HEK293 (cell line): ENCODE measurements at regions not wholly inside any gene's neighbourhood (a gene's known extent, or its start where the extent isn't known, plus 50 kb on each side); places are given as distances from the start of the nearest gene placed in this dataset.

ENCODE experiments used
- CTCF ChIA-PET: fragments of 350-600 bp; formaldehyde crosslinking; extraction: SDS; loops from one replicate; lab custom pipeline; 2021; ENCODE audit warnings: antibody characterized with exemption; lab: Yijun Ruan, JAX
- POLR2A ChIA-PET: fragments of 300-600 bp; formaldehyde crosslinking; extraction: SDS; loops from one replicate; lab custom pipeline; 2020; ENCODE audit warnings: antibody characterized with exemption, inconsistent platforms; lab: Yijun Ruan, JAX
- H3K27ac ChIP-seq: fragments of 200-500 bp; sonication (Bioruptor generic); 2 replicates; pipeline ENCODE4 v1.5.1; 2014; ENCODE audit warnings: low read depth, low read length, control low read depth, inconsistent platforms; ENCODE audit errors: extremely low read depth
- H3K36me3 ChIP-seq, 2 experiments: fragments of 200-500 bp in 1 of 2; sonication (Bioruptor generic) in 1 of 2; 1 replicate in 1 of 2; 2 replicates in 1 of 2; pipeline ENCODE4 v1.5.1; 2014 to 2017; ENCODE audit warnings: inconsistent platforms in 2 of 2, low read length in 2 of 2; ENCODE audit not compliant: control insufficient read depth in 2 of 2, insufficient read depth in 1 of 2
- H3K4me1 ChIP-seq: fragments of 200-500 bp; sonication (Bioruptor generic); 2 replicates; pipeline ENCODE4 v1.5.1; 2014; ENCODE audit warnings: mild to moderate bottlenecking, low read length, inconsistent platforms; ENCODE audit not compliant: control insufficient read depth, insufficient read depth
- H3K4me3 ChIP-seq: 2 replicates; pipeline ENCODE4 v1.5.1; 2011; ENCODE audit warnings: low read depth, mild to moderate bottlenecking, control low read depth, low read length, moderate library complexity
- H3K9me3 ChIP-seq: fragments of 200-500 bp; sonication (Bioruptor generic); 2 replicates; pipeline ENCODE4 v1.5.1; 2014; ENCODE audit warnings: low read depth, low read length, inconsistent platforms; ENCODE audit not compliant: control insufficient read depth, insufficient read depth
- FEZF1 ChIP-seq: fragments of 450-650 bp; formaldehyde crosslinking; IDR thresholded peaks from 2 replicates; pipeline ENCODE4 v1.5.1; 2016; ENCODE audit warnings: missing biosample characterization, missing genetic modification characterization
- GLI2 ChIP-seq: fragments of 450-650 bp; formaldehyde crosslinking; IDR thresholded peaks from 2 replicates; pipeline ENCODE4; 2017; ENCODE audit warnings: missing biosample characterization, missing genetic modification characterization, low read depth, borderline replicate concordance
- MYNN ChIP-seq: fragments of 450-650 bp; formaldehyde crosslinking; IDR thresholded peaks from 2 replicates; pipeline ENCODE4 v1.5.1; 2016; ENCODE audit warnings: missing biosample characterization, missing genetic modification characterization, borderline replicate concordance
- SALL2 ChIP-seq: fragments of 450-650 bp; formaldehyde crosslinking; IDR thresholded peaks from 2 replicates; pipeline ENCODE4 v1.5.0; 2017; ENCODE audit warnings: missing biosample characterization, mild to moderate bottlenecking, missing genetic modification characterization, borderline replicate concordance
- SCRT1 ChIP-seq: fragments of 450-650 bp; formaldehyde crosslinking; IDR thresholded peaks from 2 replicates; pipeline ENCODE4 v1.5.1; 2016; ENCODE audit warnings: missing biosample characterization, missing genetic modification characterization, borderline replicate concordance
- ZNF112 ChIP-seq: fragments of 450-650 bp; formaldehyde crosslinking; IDR thresholded peaks from 2 replicates; pipeline ENCODE4 v1.5.0; 2017; ENCODE audit warnings: missing biosample characterization, missing genetic modification characterization
- ZNF157 ChIP-seq: fragments of 450-650 bp; formaldehyde crosslinking; IDR thresholded peaks from 2 replicates; pipeline ENCODE4 v1.5.1; 2016; ENCODE audit warnings: missing biosample characterization, missing genetic modification characterization
- ZNF214 ChIP-seq: fragments of 450-650 bp; formaldehyde crosslinking; IDR thresholded peaks from 2 replicates; pipeline ENCODE4 v1.5.1; 2017; ENCODE audit warnings: missing biosample characterization, mild to moderate bottlenecking, missing genetic modification characterization, borderline replicate concordance
- ZNF292 ChIP-seq: fragments of 450-650 bp; formaldehyde crosslinking; IDR thresholded peaks from 2 replicates; pipeline ENCODE4 v1.5.1; 2016; ENCODE audit warnings: low read depth, missing biosample characterization, missing genetic modification characterization, borderline replicate concordance
- ZNF335 ChIP-seq: fragments of 450-650 bp; formaldehyde crosslinking; conservative IDR thresholded peaks from 2 replicates; pipeline ENCODE4 v1.5.1; 2016; ENCODE audit warnings: missing biosample characterization, missing genetic modification characterization
- ZNF350 ChIP-seq: fragments of 450-650 bp; formaldehyde crosslinking; IDR thresholded peaks from 2 replicates; pipeline ENCODE4 v1.5.0; 2017; ENCODE audit warnings: missing biosample characterization, mild to moderate bottlenecking, missing genetic modification characterization
- ZNF548 ChIP-seq: fragments of 450-650 bp; formaldehyde crosslinking; IDR thresholded peaks from 2 replicates; pipeline ENCODE4 v1.5.1; 2016; ENCODE audit warnings: missing biosample characterization, missing genetic modification characterization
- ZNF549 ChIP-seq: fragments of 450-650 bp; IDR thresholded peaks from 2 replicates; pipeline ENCODE4 v1.5.1; 2018; ENCODE audit warnings: missing biosample characterization, missing genetic modification characterization, mild to moderate bottlenecking, inconsistent platforms, moderate library complexity
- ZNF558 ChIP-seq: fragments of 450-650 bp; formaldehyde crosslinking; IDR thresholded peaks from 2 replicates; pipeline ENCODE4 v1.5.1; 2016; ENCODE audit warnings: missing biosample characterization, missing genetic modification characterization
- ZNF561 ChIP-seq: fragments of 450-650 bp; IDR thresholded peaks from 2 replicates; pipeline ENCODE4 v1.5.1; 2018; ENCODE audit warnings: missing biosample characterization, missing genetic modification characterization, borderline replicate concordance
- ZNF626 ChIP-seq: fragments of 450-650 bp; sonication (Bioruptor Pico); formaldehyde crosslinking; IDR thresholded peaks from 2 replicates; pipeline ENCODE4 v1.5.1; 2018; ENCODE audit warnings: missing biosample characterization, missing genetic modification characterization, inconsistent platforms
- ZNF660 ChIP-seq: fragments of 450-650 bp; IDR thresholded peaks from 2 replicates; pipeline ENCODE4 v1.5.1; 2018; ENCODE audit warnings: missing biosample characterization, mild to moderate bottlenecking, missing genetic modification characterization
- ZNF692 ChIP-seq: fragments of 450-650 bp; formaldehyde crosslinking; IDR thresholded peaks from 2 replicates; pipeline ENCODE4 v1.5.1; 2016; ENCODE audit warnings: missing biosample characterization, missing genetic modification characterization
- ZNF776 ChIP-seq: fragments of 450-650 bp; formaldehyde crosslinking; IDR thresholded peaks from 2 replicates; pipeline ENCODE4 v1.5.0; 2017; ENCODE audit warnings: missing biosample characterization, missing genetic modification characterization, borderline replicate concordance
- ZNF843 ChIP-seq: fragments of 450-650 bp; formaldehyde crosslinking; IDR thresholded peaks from 2 replicates; pipeline ENCODE4 v1.5.1; 2016; ENCODE audit warnings: missing biosample characterization, missing genetic modification characterization
- ZSCAN30 ChIP-seq: fragments of 450-650 bp; IDR thresholded peaks from 2 replicates; pipeline ENCODE4 v1.5.1; 2018; ENCODE audit warnings: missing biosample characterization, mild to moderate bottlenecking, missing genetic modification characterization, moderate library complexity
- TF ChIP-seq, protein P1 (sequence below): fragments of 450-650 bp; formaldehyde crosslinking; IDR thresholded peaks from 2 replicates; pipeline ENCODE4 v1.5.1; 2016; ENCODE audit warnings: missing biosample characterization, missing genetic modification characterization
- TF ChIP-seq, protein P2 (sequence below): IDR thresholded peaks from 2 replicates; pipeline ENCODE4 v1.6.1; 2011; ENCODE audit warnings: mild to moderate bottlenecking, low read depth, low read length, borderline replicate concordance
- TF ChIP-seq, protein P3 (sequence below): fragments of 450-650 bp; formaldehyde crosslinking; IDR thresholded peaks from 2 replicates; pipeline ENCODE4 v1.5.1; 2017; ENCODE audit warnings: missing biosample characterization, missing genetic modification characterization
- TF ChIP-seq, protein P4 (sequence below): fragments of 450-650 bp; formaldehyde crosslinking; conservative IDR thresholded peaks from 2 replicates; pipeline ENCODE4 v1.5.1; 2016; ENCODE audit warnings: low read depth, missing biosample characterization, missing genetic modification characterization
- TF ChIP-seq, protein P5 (sequence below): fragments of 450-650 bp; formaldehyde crosslinking; IDR thresholded peaks from 2 replicates; pipeline ENCODE4 v1.5.1; 2017; ENCODE audit warnings: missing biosample characterization, missing genetic modification characterization

DNA sequence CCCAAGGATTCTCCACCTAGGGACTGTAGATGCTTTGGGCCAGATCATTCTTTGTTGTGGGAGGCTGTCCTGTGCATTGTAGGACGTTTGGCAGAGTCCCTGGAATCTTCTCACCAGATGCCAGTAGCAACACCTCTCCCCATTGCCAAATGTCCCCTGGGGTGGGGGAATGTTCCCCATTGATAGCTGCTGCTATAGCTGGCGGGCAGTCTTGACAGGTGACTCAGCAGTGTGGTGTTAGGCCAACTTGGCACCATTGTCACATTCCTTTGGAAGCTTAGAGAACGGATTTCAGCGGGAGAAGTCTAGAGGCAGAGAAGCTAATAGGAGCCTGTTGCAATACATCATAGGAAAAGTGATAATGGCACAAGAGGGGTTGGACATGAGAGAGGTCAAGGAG is 495.7 kb upstream of the SMIM21 start:
- POLR2A ChIA-PET: interaction anchor here (0.5 kb wide), 1 partner anchor 304 kb away, joined by 8 read pairs; no protein-coding TSS in a partner anchor
- Histone ChIP-seq H3K36me3 (no peaks in the 10 kb centered on the region), H3K4me1 (no peaks in the 10 kb centered on the region), H3K27ac (no peak overlapping the region), H3K4me3 (no peak overlapping the region), H3K9me3 (no peaks in the 10 kb centered on the region)
- TF ChIP-seq ZNF626 (tag by site-specific recombination) (no peak), ZNF548 (no peak), MYNN (tag by site-specific recombination) (no peak), ZNF561 (tag by site-specific recombination) (no peak), ZNF292 (tag by site-specific recombination) (no peak), ZNF214 (tag by site-specific recombination) (no peak), ZNF776 (no peak), ZNF660 (tag by site-specific recombination) (no peak)
- CTCF ChIA-PET: no interaction called here

DNA sequence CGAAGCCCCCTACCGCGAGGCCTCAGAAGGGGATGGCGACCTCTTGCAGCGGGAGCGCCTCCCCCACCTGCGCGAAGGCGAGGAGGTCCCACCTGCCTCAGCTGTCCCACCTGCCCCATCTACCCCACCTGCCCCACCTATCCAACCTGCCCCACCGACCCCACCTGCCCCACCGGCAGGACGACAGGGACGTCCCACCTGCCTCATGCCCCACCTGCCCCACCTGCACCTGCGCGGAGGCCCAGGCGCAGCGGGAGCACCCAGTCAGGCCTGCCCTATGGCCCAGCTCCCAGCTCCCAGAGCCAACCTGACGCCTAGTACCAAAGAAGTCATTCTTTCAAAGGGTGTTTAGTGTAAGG is 489.1 kb upstream of the SMIM21 start:
- CTCF ChIA-PET: no interaction called here
- no peak for TF ChIP-seq SCRT1 (tag by site-specific recombination)
- no peak for TF ChIP-seq FEZF1 (tag by site-specific recombination)
- TF ChIP-seq ZNF558 (tag by site-specific recombination): no peak
- TF ChIP-seq ZNF335 (tag by site-specific recombination): no peak
- TF ChIP-seq, protein P1, sequence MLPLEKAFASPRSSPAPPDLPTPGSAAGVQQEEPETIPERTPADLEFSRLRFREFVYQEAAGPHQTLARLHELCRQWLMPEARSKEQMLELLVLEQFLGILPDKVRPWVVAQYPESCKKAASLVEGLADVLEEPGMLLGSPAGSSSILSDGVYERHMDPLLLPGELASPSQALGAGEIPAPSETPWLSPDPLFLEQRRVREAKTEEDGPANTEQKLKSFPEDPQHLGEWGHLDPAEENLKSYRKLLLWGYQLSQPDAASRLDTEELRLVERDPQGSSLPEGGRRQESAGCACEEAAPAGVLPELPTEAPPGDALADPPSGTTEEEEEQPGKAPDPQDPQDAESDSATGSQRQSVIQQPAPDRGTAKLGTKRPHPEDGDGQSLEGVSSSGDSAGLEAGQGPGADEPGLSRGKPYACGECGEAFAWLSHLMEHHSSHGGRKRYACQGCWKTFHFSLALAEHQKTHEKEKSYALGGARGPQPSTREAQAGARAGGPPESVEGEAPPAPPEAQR: no peak
- TF ChIP-seq ZNF350 (tag by site-specific recombination): no peak
- TF ChIP-seq GLI2: no peak
- no peak for TF ChIP-seq ZSCAN30
- TF ChIP-seq ZNF157 (tag by site-specific recombination): no peak
- TF ChIP-seq ZNF843 (tag by site-specific recombination): no peak
- TF ChIP-seq, protein P2, sequence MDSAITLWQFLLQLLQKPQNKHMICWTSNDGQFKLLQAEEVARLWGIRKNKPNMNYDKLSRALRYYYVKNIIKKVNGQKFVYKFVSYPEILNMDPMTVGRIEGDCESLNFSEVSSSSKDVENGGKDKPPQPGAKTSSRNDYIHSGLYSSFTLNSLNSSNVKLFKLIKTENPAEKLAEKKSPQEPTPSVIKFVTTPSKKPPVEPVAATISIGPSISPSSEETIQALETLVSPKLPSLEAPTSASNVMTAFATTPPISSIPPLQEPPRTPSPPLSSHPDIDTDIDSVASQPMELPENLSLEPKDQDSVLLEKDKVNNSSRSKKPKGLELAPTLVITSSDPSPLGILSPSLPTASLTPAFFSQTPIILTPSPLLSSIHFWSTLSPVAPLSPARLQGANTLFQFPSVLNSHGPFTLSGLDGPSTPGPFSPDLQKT: no peak
- TF ChIP-seq, protein P3, sequence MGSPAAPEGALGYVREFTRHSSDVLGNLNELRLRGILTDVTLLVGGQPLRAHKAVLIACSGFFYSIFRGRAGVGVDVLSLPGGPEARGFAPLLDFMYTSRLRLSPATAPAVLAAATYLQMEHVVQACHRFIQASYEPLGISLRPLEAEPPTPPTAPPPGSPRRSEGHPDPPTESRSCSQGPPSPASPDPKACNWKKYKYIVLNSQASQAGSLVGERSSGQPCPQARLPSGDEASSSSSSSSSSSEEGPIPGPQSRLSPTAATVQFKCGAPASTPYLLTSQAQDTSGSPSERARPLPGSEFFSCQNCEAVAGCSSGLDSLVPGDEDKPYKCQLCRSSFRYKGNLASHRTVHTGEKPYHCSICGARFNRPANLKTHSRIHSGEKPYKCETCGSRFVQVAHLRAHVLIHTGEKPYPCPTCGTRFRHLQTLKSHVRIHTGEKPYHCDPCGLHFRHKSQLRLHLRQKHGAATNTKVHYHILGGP (tag by site-specific recombination): no peak
- no peak for TF ChIP-seq ZNF692 (tag by site-specific recombination)
- TF ChIP-seq, protein P4, sequence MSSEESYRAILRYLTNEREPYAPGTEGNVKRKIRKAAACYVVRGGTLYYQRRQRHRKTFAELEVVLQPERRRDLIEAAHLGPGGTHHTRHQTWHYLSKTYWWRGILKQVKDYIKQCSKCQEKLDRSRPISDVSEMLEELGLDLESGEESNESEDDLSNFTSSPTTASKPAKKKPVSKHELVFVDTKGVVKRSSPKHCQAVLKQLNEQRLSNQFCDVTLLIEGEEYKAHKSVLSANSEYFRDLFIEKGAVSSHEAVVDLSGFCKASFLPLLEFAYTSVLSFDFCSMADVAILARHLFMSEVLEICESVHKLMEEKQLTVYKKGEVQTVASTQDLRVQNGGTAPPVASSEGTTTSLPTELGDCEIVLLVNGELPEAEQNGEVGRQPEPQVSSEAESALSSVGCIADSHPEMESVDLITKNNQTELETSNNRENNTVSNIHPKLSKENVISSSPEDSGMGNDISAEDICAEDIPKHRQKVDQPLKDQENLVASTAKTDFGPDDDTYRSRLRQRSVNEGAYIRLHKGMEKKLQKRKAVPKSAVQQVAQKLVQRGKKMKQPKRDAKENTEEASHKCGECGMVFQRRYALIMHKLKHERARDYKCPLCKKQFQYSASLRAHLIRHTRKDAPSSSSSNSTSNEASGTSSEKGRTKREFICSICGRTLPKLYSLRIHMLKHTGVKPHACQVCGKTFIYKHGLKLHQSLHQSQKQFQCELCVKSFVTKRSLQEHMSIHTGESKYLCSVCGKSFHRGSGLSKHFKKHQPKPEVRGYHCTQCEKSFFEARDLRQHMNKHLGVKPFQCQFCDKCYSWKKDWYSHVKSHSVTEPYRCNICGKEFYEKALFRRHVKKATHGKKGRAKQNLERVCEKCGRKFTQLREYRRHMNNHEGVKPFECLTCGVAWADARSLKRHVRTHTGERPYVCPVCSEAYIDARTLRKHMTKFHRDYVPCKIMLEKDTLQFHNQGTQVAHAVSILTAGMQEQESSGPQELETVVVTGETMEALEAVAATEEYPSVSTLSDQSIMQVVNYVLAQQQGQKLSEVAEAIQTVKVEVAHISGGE: no peak
- TF ChIP-seq, protein P5, sequence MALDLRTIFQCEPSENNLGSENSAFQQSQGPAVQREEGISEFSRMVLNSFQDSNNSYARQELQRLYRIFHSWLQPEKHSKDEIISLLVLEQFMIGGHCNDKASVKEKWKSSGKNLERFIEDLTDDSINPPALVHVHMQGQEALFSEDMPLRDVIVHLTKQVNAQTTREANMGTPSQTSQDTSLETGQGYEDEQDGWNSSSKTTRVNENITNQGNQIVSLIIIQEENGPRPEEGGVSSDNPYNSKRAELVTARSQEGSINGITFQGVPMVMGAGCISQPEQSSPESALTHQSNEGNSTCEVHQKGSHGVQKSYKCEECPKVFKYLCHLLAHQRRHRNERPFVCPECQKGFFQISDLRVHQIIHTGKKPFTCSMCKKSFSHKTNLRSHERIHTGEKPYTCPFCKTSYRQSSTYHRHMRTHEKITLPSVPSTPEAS: no peak
- TF ChIP-seq ZNF549 (tag by site-specific recombination): no peak
- TF ChIP-seq ZNF112 (tag by site-specific recombination): no peak
- no peak for TF ChIP-seq SALL2 (tag by site-specific recombination)
- TF ChIP-seq ZNF776: no peak

More for the DNA sequence above, 489.1 kb upstream of the SMIM21 start:
- no peak overlapping the region for H3K4me3 ChIP-seq
- no peak overlapping the region for H3K27ac ChIP-seq
- POLR2A ChIA-PET: no interaction called here
- no peaks in the 10 kb centered on the region for H3K36me3 ChIP-seq
- H3K9me3 ChIP-seq: no peaks in the 10 kb centered on the region
- no peaks in the 10 kb centered on the region for H3K4me1 ChIP-seq
